AG20443 (cell line): ENCODE measurements at regions not wholly inside any gene's neighbourhood (a gene's known extent, or its start where the extent isn't known, plus 50 kb on each side); places are given as distances from the start of the nearest gene placed in this dataset.

ENCODE experiments used
- DNase-seq: peaks from one replicate; pipeline ENCODE4 v3.0.0; 2012; ENCODE audit warnings: low spot score, mixed read lengths

GRCh38 chr9:74205056-74205455 is 292.1 kb upstream of the RORB start:
- no peak for DNase-seq

GRCh38 chr9:74218385-74219063 is 278.6 kb upstream of the RORB start:
- DNase-seq, result no peak

GRCh38 chr9:74220327-74220726 is 276.8 kb upstream of the RORB start:
- DNase-seq, result no peak

GRCh38 chr9:74236857-74237256 is 260.3 kb upstream of the RORB start:
- no peak for DNase-seq

- DNase-seq, result no peak
Observed at GRCh38 chr9:74245866-74246497, 251.2 kb upstream of the RORB start.

- DNase-seq, result no peak
Observed at GRCh38 chr9:74255489-74255984, 241.6 kb upstream of the RORB start.

- DNase-seq, result no peak
Observed at GRCh38 chr9:74275872-74276508, 221.1 kb upstream of the RORB start.

GRCh38 chr9:74277532-74277931 is 219.6 kb upstream of the RORB start:
- no peak for DNase-seq

GRCh38 chr9:74281674-74282073 is 215.5 kb upstream of the RORB start:
- DNase-seq, result no peak

GRCh38 chr9:74282526-74283253 is 214.4 kb upstream of the RORB start:
- DNase-seq, result no peak

GRCh38 chr9:74284581-74285450 is 212.3 kb upstream of the RORB start:
- DNase-seq, result no peak

GRCh38 chr9:74293479-74293878 is 203.7 kb upstream of the RORB start:
- no peak for DNase-seq

- DNase-seq, result no peak
Observed at GRCh38 chr9:74303945-74304344, 193.2 kb upstream of the RORB start.

GRCh38 chr9:74304598-74304997 is 192.5 kb upstream of the RORB start:
- DNase-seq, result no peak

GRCh38 chr9:74309654-74310053 is 187.5 kb upstream of the RORB start:
- no peak for DNase-seq

GRCh38 chr9:74317235-74317634 is 179.9 kb upstream of the RORB start:
- DNase-seq, result no peak

- no peak for DNase-seq
Observed at GRCh38 chr9:74321396-74321795, 175.7 kb upstream of the RORB start.

- DNase-seq, result no peak
Observed at GRCh38 chr9:74322661-74323314, 174.3 kb upstream of the RORB start.

- no peak for DNase-seq
Observed at GRCh38 chr9:74330487-74331214, 166.5 kb upstream of the RORB start.

- no peak for DNase-seq
Observed at GRCh38 chr9:74331607-74332006, 165.5 kb upstream of the RORB start.
